ENCODE measurements at regions not wholly inside any gene's neighbourhood (a gene's known extent, or its start where the extent isn't known, plus 50 kb on each side); places are given as distances from the start of the nearest gene placed in this dataset.
"Not testable (repeated sequence)": the region's sequence is repeated elsewhere in the genome, so short reads cannot be mapped to it uniquely, and the experiment has no call there.

- not testable (repeated sequence) for DNase-seq
Measured at GRCh38 chr21:32823296-32823695, 51.7 kb upstream of the PAXBP1 start.

GRCh38 chr21:32824950-32825349 is 53.4 kb upstream of the PAXBP1 start:
- DNase-seq = no peak

GRCh38 chr21:32826329-32827167 is 55.0 kb upstream of the PAXBP1 start:
- peak; percentile 62 for DNase-seq

GRCh38 chr21:32828908-32829307 is 57.4 kb upstream of the PAXBP1 start:
- DNase-seq = no peak

- no peak for DNase-seq
Measured at GRCh38 chr21:32829504-32829903, 57.9 kb upstream of the PAXBP1 start.

- not testable (repeated sequence) for DNase-seq
Measured at GRCh38 chr21:32831779-32832178, 60.2 kb upstream of the PAXBP1 start.

- no peak for DNase-seq
Measured at GRCh38 chr21:32834211-32834915, 62.8 kb upstream of the PAXBP1 start.

- no peak for DNase-seq
Measured at GRCh38 chr21:32834916-32835235, 63.3 kb upstream of the PAXBP1 start.

GRCh38 chr21:32842146-32842545 is 70.6 kb upstream of the PAXBP1 start:
- no peak for DNase-seq

GRCh38 chr21:32843561-32843960 is 72.0 kb upstream of the PAXBP1 start:
- DNase-seq = no peak

GRCh38 chr21:32844076-32844475 is 72.5 kb upstream of the PAXBP1 start:
- DNase-seq = no peak

- DNase-seq = peak; percentile 27
Measured at GRCh38 chr21:32844653-32845436, 73.3 kb upstream of the PAXBP1 start.

- DNase-seq = no peak
Measured at GRCh38 chr21:32858628-32859027, 87.1 kb upstream of the PAXBP1 start.

- no peak for DNase-seq
Measured at GRCh38 chr21:32860399-32860798, 88.8 kb upstream of the PAXBP1 start.

- DNase-seq = no peak
Measured at GRCh38 chr21:32861866-32862265, 90.3 kb upstream of the PAXBP1 start.

GRCh38 chr21:32867597-32867996 is 96.0 kb upstream of the PAXBP1 start:
- DNase-seq = no peak

- no peak for DNase-seq
Measured at GRCh38 chr21:32868631-32869454, 97.3 kb upstream of the PAXBP1 start.

- DNase-seq = no peak
Measured at GRCh38 chr21:32869459-32869858, 97.9 kb upstream of the PAXBP1 start.

- DNase-seq = no peak
Measured at GRCh38 chr21:32876426-32876825, 104.9 kb upstream of the PAXBP1 start.

GRCh38 chr21:32877888-32878287 is 106.3 kb upstream of the PAXBP1 start:
- DNase-seq = not testable (repeated sequence)

- peak; percentile 77 for DNase-seq
Measured at GRCh38 chr21:32878661-32879060, 107.1 kb upstream of the PAXBP1 start.

- no peak for DNase-seq
Measured at GRCh38 chr21:32881458-32881857, 109.9 kb upstream of the PAXBP1 start.

- no peak for DNase-seq
Measured at GRCh38 chr21:32884062-32884461, 112.5 kb upstream of the PAXBP1 start.

Data from suppressor macrophage treated with lipopolysaccharide for 4 hours (primary cell).